SHP77 (cell line): ENCODE measurements at regions not wholly inside any gene's neighbourhood (a gene's known extent, or its start where the extent isn't known, plus 50 kb on each side); places are given as distances from the start of the nearest gene placed in this dataset.

Experiments
- DNase-seq, 2 experiments: peaks; one replicate each; lab custom pipeline; 2025; lab: John Stamatoyannopoulos, UW

DNA sequence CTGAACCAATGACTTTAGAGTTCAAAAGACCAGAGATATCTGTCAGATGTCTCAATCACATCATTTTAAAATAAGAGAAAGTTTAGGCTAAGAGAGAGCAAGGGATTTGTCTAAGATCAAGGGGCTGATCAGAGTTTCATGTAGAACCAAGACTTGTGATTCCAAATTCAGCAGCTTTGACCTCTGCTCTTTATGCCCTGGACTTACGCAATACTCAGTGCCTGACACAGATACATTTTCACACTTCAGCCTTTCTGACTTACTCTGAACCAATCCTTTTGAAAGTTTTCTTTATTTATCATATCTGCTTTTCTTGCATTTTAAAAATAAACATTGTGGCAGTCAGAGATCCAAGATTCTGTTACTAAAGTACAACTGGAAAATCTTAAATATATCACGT is 428.0 kb downstream of the PLPP3 start:
- DNase-seq: no peak

DNA sequence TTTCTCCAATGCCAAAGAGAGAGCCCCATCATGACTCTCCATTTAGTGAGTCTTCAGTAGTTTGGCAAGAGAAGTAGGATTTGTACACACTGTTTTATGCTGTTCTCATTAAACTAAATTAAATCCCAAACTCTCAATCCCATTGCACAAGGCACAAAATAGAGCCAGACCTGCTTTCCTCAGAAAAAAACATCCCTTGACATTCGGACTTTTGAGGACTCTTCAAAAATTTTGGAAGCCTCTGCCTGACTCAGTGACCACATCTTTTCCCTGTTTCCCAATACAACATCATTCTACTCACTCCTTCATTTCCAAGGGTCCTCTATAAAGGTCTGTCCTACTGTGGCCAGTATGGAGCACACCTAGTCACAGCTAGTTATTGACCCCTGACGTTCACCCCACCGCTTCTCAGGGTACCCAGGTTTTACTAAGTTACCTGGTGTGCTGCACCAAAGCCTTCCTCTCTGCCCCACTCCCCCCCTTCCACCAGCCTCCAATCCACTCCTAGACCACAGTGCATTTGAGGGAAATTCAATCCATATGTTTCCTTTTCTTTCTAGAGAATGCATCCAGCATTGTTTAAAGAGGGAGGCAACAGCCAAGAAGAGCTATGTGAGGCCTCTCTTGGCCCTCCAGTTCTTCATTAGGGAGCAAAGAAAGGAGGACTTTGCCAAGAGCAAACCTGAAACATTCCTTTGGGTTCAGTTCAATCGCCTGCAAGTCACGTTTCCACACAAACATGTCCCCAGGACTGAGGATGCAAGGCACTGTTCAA is 428.7 kb downstream of the PLPP3 start:
- no peak for DNase-seq

DNA sequence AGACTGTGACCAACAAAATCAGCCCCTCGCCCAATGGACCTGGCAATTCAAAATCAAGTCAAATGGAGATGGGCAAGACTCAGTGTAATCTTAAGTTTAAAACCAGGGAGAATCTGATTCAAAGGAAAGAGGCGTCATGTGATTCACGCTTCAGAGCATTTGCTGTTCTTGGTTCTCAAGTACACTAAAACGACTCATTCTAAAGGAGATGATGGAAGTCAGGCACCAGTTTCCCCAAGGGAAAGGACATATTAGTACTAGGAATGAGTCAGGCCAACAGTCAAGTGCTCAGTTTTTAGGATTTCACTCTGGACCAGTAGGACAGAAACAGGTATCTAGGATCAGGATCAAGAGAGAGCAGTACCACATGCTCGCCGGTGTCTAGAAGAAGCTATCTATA is 429.6 kb downstream of the PLPP3 start:
- DNase-seq: no peak

DNA sequence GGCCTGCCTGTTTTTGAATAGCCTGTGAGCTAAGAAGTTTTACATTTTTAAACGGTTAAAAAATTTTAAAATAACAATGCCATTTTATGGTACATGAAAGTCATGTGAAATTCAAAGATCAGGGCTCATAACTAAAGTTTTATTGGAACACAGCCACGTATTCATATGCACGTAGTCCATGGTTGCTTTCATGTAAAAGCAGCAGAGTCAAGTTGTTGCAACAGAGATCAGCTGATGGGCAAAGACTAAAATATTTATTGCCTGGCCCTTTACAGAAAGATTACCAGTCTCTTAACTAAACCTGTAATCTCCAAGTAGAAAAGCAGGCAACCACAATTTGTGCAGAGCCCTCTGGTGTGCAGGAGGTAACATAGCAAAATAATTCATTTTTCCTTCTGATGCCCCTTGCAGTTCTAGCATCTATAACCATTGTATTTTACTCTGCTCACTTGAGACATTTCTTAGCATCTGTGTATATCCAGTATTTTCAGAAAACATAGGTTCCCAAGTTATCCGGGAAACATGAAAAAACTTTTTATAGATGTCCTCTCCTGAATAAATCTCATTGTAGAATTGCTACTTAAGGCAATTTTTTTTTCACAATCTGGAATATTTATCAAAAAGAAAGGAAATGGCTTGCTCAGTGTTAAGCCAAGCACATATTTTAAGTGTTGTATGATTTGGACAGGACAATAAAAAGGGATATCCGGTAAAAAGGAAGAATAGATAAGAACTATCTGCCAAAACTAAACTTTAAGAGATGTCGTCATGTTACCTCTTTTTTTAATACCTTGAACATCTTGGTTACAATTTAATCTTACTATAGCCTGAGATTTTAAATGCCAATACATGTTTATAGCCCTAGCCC is 430.8 kb downstream of the PLPP3 start:
- no peak for DNase-seq

DNA sequence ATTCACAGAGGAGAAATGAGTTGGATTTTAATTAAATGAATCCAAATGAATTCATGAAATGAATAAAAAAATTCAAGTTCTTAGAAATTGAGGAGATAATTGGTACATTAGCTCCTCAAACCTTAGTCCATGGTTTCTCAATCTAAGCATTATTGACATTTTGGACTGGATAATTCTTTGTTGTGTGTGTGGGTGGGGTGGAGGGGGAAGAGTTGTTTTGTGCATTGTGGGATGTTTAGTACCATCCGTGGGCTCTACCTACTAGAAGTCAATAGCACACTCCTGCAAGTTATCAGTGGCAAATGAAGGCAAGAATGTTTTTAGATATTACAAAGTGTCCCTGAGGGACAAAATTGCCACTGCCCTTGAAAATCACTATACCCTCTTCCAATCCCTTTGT is 431.9 kb downstream of the PLPP3 start:
- DNase-seq: no peak

DNA sequence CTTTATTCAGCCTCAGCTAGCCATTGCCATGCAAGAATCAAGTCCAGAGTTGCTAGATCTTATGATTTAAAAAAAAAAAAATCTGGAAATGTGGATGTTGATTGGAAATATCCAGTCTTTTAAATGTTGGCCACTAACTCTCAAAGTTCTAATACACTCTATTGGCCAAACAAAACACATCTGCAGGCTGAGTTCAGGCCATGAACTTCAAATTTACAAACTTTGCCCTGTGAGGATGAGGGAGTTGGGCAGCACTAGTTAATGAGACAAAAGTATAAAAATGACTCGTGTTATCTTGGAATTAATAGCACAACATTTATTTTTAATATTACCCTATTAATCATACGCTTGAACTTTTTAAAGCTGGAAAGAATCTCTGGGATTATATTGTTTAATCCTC is 432.3 kb downstream of the PLPP3 start:
- DNase-seq: no peak

DNA sequence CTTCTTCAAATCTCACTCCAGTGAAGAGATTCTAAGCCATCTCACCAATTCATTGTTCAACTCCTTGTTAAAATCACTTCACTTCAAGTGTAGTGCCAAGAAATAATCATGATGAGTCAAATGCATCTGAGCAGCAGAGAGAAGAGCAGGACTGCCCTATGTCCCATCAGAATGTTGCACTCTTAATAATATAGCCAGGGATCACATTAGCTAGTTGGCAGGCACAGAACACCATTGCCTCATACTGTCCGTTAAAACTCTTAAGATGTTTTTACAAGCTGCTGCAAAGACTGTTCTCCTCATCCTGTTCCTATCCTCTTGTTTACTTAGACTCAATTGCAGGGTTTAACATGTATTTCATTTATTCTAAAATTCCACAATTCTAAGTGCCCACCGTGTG is 432.9 kb downstream of the PLPP3 start:
- no peak for DNase-seq

DNA sequence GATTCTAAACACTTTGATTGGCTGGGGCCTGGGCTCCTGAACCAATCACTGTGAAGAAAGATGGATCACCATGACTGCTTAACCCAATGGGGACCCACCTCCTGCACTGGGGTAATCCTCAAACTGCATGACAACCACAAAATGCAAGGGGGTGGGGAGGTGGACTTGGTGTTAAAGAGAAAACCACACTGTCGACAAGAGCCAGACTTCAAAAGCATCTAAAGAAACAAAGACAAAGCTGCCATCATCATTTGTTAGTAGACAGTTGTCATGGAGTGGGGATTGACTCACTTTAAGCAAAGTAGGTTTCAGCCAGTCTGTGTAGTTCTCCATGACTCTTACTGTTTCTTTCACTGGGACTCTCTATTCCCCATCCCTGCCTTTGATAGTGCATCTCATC is 433.8 kb downstream of the PLPP3 start:
- no peak for DNase-seq

DNA sequence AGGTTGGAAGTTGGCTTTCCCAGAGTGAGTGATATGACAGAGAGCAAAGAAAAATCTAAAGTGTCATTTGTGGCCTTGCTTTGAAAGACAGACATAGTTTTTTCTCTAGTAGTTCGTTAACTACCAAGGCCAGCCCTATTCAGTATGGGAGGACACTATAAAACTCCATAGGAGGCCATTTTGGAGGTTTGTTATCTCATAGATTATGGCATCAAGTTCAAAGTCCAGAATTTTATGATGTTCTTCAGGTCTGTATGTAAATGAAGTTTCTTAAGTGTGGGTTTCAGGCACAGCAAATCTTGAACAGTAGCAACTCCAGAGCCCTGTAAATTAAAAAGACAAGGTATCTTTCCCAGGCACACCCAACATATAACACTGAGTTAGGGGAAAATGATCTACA is 437.1 kb downstream of the PLPP3 start:
- DNase-seq: no peak

DNA sequence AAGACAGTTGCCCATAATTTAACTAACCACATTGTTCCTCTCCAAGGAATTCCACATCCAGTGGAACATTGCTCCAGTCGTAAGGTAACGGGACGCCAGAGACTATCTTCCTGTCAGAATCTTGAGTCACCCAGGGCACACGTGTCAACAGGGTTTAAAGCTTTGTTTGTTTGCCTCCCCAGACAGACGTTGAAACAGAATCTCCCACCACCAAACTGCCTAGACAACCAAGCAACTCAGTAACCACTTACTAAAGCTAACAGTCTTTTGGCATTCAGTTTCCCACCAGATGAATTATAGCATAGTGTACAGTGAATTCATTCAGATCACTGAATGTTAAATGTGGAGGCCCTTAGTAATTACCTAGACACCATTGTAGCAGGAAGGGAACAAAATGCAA is 439.5 kb downstream of the PLPP3 start:
- DNase-seq: no peak

DNA sequence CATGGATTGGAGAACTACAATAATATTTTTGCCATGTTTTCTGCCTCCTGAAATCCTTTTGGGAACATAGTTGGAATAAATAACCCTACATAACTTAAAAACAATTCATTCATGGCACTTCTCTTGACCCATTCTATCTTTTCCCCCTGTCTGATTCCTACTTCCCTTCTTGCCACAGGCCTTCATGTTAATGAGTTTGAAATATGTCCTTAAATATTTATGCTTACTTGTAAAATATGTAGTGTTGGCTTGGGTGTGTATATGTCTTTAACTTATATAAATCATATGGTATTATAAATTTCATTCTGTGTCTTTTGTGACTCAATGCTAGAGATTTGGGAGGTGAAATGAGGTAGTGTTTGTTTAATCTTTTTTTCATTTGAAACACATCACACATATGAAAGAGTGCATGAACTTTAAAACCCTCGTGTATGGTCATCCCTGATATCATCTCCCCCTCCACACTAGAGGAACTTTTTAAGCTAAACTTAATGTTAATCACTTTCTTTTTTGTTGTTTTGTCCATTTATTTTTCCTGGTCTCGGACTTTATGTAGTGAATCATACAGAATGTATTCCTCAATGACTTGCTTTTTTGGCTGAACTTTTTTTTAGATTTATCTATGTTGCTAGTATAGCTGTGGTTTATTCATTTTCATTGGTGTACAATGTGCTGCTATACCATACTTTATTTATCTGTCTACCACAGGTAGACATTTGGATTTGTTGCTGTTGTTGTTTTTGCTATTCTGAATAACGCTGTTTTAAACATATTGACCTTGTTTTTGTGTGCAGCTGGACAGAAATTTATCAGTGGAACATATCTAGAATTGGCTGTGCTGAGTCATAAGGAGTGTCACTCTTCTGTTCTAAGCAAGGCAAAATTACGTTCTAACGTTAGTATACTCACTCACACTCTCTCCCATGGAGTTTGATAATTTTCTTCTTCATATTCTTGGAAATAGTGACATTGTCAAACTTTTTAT is 441.6 kb downstream of the PLPP3 start:
- no peak for DNase-seq

DNA sequence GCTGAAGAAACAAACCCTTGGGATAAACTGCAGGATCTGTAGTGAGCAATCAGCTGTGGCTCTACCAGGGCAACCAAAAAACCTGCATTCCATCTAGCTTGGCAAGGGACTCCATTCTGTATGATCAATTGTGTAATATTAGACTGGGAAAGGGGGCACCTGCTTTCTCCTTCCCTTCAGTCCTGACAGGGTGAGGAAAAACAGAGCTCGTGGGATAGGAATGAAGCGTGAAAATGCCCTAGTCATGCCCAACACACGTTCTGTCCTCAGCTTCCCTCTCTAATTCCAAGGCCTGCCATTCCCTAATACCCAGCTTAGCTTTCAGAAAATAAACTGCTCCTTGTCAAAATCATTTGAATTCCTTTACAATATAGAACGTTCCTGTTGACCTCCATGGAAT is 442.3 kb downstream of the PLPP3 start:
- no peak for DNase-seq

DNA sequence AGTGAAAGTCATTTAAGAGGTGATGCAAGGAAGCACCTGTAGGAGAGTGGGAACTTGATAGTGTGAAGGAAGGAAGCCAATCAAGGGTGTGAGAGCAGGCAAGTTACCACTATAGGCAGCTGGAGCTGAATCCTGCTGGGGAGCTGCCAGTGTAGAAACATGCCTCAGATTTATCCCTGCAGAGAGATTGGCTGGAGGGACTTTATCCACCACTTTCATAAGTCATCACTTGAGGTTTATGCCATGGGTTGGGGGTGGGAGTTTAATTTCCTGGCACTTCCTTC is 443.6 kb downstream of the PLPP3 start:
- DNase-seq: no peak

DNA sequence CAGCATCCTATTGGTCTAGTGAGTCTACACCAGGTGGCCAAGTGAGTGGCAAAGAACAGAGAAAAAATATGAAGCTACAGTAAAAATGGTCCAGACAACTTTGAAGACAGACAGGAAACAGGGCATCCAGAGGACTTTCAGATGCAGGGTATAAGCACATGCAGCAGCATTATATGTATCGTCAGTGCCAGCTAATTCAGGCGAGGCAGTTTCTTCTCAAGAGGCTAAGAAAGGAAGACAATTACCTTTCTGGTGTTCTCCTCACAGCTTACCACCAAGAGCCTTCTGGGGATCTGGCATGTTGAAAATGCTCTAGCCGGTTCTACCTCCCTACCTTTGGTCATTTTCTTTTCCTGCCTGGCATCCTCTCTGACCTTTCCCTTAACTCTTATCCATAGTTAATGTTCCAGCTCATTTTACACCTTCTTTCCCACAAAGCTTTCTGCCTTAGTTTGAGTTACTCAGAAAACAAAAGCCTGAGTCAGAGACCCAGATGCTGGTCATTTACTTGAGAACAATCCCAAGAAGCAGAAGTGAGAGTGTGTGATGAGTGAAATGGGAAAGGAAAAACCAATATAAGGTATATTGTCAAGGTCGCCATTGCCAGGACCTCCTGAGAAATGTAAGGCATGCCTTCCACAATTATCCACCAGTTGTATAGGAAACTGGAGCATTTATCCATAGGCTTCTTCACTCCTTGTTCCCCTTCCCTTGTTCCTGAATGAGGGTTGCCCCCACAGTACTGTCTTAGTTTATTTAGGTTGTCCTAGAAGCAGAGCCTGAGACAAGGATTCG is 444.1 kb downstream of the PLPP3 start:
- no peak for DNase-seq

DNA sequence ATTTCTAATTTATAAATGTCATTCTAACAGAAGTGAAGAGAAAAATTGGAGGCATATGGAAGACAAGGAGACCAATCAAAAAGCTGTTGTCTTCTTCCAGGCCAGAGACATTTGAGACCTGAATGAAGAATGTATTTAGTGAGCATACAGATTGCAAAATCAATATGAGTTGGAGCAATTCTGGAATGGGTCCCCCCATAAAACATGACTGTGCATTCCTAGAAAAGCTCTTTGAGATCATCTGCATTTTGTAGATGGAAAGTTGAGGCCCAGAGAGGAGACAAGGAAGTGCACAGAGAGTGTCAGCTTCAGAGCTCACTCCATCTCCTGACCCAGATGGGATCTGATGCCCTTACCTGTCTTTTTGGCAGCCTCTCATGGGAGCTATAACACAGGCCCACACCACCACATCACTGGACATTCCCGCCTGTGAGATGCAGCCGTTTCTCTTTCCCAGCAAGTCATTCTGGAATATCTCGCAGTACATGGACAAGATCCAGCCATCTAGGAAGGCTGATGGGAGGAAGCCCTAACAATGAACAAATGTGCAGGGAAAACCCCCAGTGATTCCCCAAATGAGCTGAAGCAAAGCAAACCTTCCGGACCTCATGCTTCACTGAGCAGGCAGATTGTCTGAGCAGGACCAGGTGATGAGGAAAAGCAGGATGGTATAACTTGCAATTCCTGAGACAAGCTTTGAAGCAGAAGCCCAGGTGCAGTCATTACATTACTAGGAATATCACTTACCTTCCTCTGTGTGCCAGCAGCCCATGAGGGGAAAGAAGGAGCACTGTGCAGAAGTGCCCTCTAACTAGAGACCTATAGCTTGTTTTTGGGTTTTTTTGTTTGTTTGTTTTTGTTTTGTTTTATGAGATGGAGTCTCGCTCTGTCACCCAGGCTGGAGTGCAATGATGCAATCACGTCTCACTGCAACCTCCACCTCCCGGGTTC is 445.6 kb downstream of the PLPP3 start:
- DNase-seq: no peak

DNA sequence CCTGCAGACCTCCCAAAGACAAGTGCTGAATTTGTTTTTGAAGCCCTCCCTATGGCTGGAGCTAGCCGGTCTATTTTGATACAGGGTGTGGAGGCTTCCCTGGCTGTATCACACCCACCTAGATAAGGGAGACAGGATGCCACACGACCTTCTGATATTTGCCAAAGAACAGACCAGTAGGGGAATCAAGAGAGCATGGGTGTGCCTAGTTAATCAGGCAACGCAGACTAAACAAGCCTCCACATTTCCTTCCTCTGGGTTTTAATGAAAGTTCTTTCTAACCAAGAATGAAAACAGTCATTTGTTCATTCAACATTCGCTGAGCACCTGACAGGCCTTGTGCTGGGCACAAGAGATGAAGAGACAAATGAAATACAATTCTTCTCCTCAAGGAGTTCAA is 446.8 kb downstream of the PLPP3 start:
- DNase-seq: no peak

DNA sequence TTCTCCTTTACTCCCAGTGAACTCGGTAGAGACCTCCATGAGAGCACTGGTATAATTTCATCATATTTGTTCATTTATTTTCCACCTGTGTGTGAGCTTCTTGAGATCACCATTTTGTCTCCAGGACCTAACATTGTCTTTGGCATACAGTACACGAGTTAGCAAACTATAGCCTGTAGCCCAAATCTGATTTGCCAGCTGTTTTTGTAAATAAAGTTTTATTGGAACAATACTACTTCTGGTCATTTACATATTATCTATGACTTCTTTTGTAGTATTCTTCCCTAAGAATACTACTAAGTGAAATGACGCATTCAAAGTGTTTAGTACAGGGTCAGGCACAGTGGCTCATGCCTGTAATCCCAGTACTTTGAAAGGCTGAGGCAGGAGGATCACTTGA is 449.5 kb downstream of the PLPP3 start:
- no peak for DNase-seq

DNA sequence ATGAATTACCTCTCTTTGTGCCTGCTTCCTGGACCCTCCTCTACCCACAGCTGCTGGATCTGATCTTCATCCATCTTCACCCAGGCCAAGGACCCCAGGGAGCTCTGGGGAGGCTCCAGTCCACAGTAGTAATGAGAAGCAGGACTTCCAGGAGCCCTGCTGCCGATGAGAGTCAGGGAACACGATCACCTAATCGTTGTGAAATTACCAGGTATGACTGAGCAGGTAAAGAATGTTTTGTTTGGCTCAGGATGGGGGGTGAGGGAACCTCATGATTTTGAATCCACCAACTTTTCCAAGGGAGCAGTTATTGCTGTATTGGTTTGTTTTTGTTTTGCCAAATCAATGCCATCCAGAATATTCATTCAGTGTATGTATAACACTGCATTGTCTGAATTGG is 454.0 kb downstream of the PLPP3 start:
- DNase-seq: no peak

DNA sequence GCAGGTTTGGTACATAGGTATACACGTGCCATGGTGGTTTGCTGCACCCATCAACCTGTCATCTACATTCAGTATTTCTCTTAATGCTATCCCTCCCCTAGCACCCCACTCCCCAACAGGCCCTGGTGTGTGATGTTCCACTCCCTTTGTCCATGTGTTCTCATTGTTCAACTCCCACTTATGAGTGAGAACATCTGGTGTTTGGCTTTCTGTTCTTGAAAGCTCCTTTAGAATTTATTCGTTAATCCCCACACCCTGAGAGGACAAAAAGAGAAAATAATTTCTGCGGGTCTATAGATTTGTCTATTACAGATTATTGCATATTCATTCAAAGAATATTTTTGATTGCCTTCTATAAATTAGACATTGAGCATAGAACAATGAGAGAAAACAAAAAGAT is 455.5 kb downstream of the PLPP3 start:
- DNase-seq: no peak

DNA sequence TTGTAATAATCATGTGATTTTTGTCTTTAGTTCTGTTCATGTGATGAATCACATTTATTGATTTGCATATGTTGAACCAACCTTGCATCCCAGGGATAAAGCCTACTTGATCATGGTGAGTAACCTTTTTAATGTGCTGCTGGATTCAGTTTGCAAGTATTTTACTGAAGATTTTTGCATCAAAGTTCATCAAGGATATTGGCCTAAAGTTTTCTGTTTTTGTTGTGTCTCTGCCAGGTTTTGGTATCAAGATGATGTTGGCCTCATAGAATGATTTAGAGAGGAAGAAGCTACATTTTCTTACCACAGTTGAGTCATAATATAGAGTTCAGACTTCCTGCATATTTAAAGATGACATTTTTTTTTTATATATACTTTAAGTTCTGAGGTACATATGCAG is 455.9 kb downstream of the PLPP3 start:
- no peak for DNase-seq

DNA sequence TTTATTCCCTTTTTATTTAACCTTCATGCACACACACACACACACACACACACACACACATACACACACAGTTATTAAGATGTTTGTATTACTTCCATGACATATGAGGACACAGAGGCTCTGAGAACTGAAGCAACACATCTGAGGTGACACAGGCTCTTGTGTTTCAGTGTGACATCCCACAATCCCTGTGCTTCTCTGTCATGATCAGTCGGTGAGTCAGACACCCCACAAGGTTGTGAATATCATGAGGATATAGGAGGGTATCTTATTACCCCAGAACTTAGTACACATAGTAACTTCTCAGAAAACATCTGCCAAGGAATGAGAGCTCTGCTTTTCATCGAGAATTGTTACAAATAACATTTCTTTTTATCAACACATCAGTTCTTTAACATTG is 459.3 kb downstream of the PLPP3 start:
- DNase-seq: no peak
